Fibroblast of the aortic adventitia (primary cell): ENCODE measurements at regions not wholly inside any gene's neighbourhood (a gene's known extent, or its start where the extent isn't known, plus 50 kb on each side); places are given as distances from the start of the nearest gene placed in this dataset.

Experiments used
- DNase-seq: peaks from one replicate; pipeline ENCODE4 v3.0.0-alpha.2; 2010; ENCODE audit warnings: low read depth
- H3K4me3 ChIP-seq: 2 replicates; pipeline ENCODE4 v1.5.1; 2011; ENCODE audit warnings: low read depth, mild to moderate bottlenecking, control low read depth, low read length, moderate library complexity
- TF ChIP-seq, protein P1 (sequence below): IDR thresholded peaks from 2 replicates; pipeline ENCODE4 v1.5.1; 2011; ENCODE audit warnings: mild to moderate bottlenecking, low read length, control low read depth, inconsistent platforms; ENCODE audit not compliant: insufficient read depth

DNA sequence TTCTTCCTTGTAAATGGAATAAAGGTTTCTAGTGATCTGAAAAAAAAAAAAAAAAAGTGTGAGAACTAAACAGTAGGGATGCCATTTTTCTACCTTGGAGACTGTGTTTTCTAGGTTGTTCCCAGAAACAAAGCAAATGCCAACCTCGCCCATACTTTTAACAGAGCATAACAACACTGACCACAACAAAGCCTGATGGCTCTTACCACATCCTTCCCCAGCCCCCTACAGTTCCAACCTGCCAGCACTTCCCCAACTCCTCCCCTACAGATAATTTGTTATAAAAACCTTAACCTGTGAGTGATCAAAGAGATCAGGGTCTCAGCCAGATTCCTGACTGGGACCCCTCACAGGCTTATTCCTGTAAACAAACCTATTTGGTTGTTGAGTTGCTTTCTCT is 940.0 kb downstream of the SH3BGRL start:
- no peak overlapping the region for H3K4me3 ChIP-seq
- no peak for DNase-seq
- TF ChIP-seq, protein P1, sequence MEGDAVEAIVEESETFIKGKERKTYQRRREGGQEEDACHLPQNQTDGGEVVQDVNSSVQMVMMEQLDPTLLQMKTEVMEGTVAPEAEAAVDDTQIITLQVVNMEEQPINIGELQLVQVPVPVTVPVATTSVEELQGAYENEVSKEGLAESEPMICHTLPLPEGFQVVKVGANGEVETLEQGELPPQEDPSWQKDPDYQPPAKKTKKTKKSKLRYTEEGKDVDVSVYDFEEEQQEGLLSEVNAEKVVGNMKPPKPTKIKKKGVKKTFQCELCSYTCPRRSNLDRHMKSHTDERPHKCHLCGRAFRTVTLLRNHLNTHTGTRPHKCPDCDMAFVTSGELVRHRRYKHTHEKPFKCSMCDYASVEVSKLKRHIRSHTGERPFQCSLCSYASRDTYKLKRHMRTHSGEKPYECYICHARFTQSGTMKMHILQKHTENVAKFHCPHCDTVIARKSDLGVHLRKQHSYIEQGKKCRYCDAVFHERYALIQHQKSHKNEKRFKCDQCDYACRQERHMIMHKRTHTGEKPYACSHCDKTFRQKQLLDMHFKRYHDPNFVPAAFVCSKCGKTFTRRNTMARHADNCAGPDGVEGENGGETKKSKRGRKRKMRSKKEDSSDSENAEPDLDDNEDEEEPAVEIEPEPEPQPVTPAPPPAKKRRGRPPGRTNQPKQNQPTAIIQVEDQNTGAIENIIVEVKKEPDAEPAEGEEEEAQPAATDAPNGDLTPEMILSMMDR: no peak

DNA sequence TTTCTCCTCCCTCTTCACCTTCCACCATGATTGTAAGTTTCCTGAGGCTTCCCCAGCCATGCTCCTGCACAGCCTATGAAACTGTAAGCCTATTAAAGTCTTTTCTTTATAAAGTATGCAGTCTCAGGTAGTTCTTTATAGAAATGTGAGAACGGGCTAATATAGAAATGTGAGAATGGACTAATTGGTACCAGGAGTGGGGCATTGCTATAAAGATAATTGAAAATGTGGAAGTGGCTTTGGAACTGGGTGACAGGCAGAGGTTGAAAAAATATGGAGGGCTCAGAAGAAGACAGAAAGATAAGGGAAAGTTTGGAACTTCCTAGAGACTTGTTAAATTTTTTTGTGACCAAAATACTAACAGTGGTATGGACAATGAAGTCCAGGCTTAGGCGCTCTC is 959.3 kb downstream of the SH3BGRL start:
- DNase-seq: no peak
- TF ChIP-seq, protein P1: no peak
- H3K4me3 ChIP-seq: no peak overlapping the region

DNA sequence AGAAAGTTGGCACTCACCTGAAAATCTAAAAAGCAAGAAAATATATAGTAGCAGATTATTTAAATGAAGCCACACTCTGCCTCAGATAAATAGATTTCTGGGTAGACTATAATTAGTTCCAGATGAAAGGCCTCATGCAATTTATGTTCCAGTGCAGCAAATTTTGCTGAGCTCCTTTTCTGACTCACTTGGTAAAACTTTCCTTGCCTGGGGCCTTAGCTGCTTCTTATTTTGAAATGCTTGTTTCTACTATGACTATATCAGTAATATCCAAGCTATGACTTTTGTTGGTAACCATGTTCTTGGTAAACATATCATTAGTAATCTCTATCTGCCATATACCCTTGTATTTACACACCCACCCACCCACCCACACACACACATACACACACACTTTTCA is 961.8 kb downstream of the SH3BGRL start:
- no peak overlapping the region for H3K4me3 ChIP-seq
- no peak for DNase-seq
- TF ChIP-seq, protein P1: no peak

DNA sequence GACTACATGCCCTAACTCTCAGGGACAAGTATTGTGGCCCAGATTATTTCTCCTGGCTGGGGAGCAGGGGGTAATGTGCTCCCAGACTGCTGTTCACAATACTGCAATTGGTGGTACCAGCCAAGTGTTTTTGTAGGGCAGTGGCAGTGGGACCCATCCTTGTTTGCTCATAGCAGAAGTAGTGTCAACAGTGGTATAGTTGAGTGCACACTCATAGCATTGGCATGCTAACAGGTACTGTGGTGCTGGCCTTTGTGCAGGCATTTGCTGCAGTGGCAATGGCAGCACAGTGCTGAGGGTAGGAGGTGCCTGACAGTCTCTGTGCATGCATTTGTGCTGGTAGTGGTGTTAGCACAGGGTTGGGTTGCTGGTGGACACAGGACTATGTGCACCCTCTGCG is 995.0 kb downstream of the SH3BGRL start:
- H3K4me3 ChIP-seq: no peak overlapping the region
- DNase-seq: no peak
- TF ChIP-seq, protein P1: no peak

DNA sequence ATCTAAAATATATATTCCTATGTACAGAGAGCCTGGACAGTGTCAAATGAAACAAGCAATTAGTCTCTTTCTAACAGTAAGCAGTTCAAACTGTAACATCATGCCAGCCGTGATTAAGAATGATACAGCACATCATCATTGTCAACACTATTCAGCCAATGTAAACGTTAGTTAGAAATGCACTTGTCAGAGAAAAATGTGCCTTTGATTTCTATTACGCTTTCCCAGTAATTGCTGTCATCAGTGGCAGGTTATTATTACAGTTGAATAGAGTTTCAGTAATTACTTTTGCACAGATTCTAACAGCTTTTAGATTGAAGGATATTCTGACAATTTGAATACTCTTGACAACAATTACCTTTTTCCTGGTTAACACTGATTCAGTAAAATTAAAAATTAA is 1007.1 kb downstream of the SH3BGRL start:
- DNase-seq: no peak
- TF ChIP-seq, protein P1: no peak

DNA sequence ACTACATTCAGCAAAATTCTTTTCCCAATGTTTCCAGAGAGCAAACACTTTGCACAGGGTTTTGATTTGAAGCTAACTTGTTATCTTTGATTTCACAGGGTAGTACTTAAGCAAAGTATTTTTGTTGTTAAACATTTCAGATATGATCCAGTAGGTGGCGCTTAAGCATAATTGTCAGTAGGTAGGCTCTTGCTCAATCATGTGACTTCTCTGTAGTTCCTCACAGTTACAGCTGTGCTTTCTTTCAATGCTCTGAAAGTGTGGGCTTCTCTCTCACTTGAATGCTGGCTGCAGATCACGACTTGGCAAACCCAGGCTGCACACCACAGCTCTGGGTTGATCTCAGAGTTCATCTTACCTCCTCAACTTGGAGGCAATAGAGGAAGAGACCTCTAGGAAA is 1016.5 kb downstream of the SH3BGRL start:
- no peak overlapping the region for H3K4me3 ChIP-seq
- peak; percentile 1 for DNase-seq
- TF ChIP-seq, protein P1: no peak

More for the DNA sequence above, 1007.1 kb downstream of the SH3BGRL start:
- H3K4me3 ChIP-seq: no peak overlapping the region

DNA sequence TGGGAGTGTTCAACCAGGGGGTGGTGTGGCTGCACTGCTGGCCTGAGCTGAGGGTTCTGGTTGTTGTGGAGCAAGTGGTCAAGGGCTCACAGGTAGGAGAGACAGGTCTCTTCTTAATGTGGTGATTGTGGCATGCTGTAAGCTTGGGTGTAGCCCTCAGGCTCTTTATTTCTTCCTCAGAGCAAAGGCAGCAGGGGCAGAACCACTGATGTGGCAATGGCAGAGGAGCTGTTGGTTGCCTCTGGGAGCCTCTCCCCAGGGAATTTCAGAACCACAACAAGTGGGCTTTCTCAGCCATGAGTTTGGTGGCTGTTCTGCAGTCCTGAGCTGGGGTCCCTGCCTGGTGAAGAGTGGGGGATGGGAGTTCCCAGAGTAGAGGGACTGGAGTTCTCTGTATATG is 1017.2 kb downstream of the SH3BGRL start:
- no peak overlapping the region for H3K4me3 ChIP-seq
- TF ChIP-seq, protein P1: no peak
- DNase-seq: no peak
